ENCODE measurements at regions not wholly inside any gene's neighbourhood (a gene's known extent, or its start where the extent isn't known, plus 50 kb on each side); places are given as distances from the start of the nearest gene placed in this dataset.

DNA sequence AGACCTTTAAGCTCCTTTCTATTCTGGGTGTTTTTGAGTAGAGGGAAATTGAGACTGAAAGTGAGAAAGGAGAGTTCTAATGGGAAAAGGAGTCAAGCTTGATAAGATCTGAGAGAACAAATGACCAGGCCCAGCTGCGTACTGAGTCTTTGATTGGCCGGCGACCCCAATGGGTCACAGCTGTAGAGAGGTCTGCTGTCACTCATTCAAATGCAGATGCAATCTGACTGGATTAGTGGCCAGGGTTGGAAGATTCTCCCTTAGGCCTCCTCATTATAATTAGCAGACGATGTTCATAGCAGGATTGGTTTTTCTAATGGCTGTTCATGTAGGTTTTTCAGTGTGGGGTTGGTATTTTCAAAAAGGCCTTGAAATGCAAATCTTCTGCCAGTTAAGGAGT lies 127.2 kb upstream of the SLC25A13 start:
- no peak for TF ChIP-seq EZH2 (IDR thresholded peaks at IDR 0.05; ENCODE audit: borderline replicate concordance, low read length)
- TF ChIP-seq, protein P1, sequence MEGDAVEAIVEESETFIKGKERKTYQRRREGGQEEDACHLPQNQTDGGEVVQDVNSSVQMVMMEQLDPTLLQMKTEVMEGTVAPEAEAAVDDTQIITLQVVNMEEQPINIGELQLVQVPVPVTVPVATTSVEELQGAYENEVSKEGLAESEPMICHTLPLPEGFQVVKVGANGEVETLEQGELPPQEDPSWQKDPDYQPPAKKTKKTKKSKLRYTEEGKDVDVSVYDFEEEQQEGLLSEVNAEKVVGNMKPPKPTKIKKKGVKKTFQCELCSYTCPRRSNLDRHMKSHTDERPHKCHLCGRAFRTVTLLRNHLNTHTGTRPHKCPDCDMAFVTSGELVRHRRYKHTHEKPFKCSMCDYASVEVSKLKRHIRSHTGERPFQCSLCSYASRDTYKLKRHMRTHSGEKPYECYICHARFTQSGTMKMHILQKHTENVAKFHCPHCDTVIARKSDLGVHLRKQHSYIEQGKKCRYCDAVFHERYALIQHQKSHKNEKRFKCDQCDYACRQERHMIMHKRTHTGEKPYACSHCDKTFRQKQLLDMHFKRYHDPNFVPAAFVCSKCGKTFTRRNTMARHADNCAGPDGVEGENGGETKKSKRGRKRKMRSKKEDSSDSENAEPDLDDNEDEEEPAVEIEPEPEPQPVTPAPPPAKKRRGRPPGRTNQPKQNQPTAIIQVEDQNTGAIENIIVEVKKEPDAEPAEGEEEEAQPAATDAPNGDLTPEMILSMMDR (conservative IDR thresholded peaks at IDR 0.05 in 1 of 2, IDR thresholded peaks at IDR 0.05 in 1 of 2; ENCODE audit: extremely low read depth in 1 of 2, insufficient read depth in 1 of 2, low read depth in 1 of 2, low read length in 2 of 2): no peak
